ENCODE measurements at regions not wholly inside any gene's neighbourhood (a gene's known extent, or its start where the extent isn't known, plus 50 kb on each side); places are given as distances from the start of the nearest gene placed in this dataset.
"Not testable (repeated sequence)": the region's sequence is repeated elsewhere in the genome, so short reads cannot be mapped to it uniquely, and the experiment has no call there.

GRCh38 chr7:94706996-94707740, 51.2 kb upstream of the SGCE start:
- Histone ChIP-seq H3K79me2 (no peaks in the 10 kb centered on the region), H3K4me2 (no peak overlapping the region), H3K36me3 (replicated peaks; ENCODE audit: insufficient read depth, low read depth) (no peaks in the 10 kb centered on the region), H3K9me2 (replicated peaks; ENCODE audit: insufficient read depth) (no peaks in the 10 kb centered on the region), H3K4me1 (ENCODE audit: insufficient read depth) (peaks cover 3% of the 10 kb centered on the region), H3K27ac (no peak overlapping the region), H3K4me3 (no peak overlapping the region), H3K9me3 (ENCODE audit: low read depth) (no peaks in the 10 kb centered on the region), H4K20me1 (ENCODE audit: insufficient read depth, poor library complexity, severe bottlenecking) (no peaks in the 10 kb centered on the region), H3K27me3 (no peaks in the 10 kb centered on the region), H2AFZ (no peak overlapping the region)
- TF ChIP-seq CTCF (IDR thresholded peaks at IDR 0.05; ENCODE audit: poor library complexity) (no peak), EZH2 (IDR thresholded peaks at IDR 0.05; ENCODE audit: borderline replicate concordance) (no peak), EZH2phosphoT487 (IDR thresholded peaks at IDR 0.05; ENCODE audit: low read depth, severe bottlenecking, unreplicated experiment) (no peak)
- no peak for DNase-seq (ENCODE audit: low spot score)
- WGBS (ENCODE audit: low lambda C conversion rate, missing lambda C conversion rate) = 88% methylated on average over 6 of the region's 6 CpGs

GRCh38 chr7:94710256-94710655, 54.3 kb upstream of the SGCE start:
- Histone ChIP-seq H3K27ac (no peak overlapping the region), H3K79me2 (no peaks in the 10 kb centered on the region), H3K4me3 (no peak overlapping the region), H2AFZ (no peak overlapping the region), H3K36me3 (replicated peaks; ENCODE audit: insufficient read depth, low read depth) (no peaks in the 10 kb centered on the region), H3K4me2 (no peak overlapping the region), H3K4me1 (ENCODE audit: insufficient read depth) (no peaks in the 10 kb centered on the region), H3K9me2 (replicated peaks; ENCODE audit: insufficient read depth) (no peaks in the 10 kb centered on the region), H3K9me3 (ENCODE audit: low read depth) (no peaks in the 10 kb centered on the region), H3K27me3 (no peaks in the 10 kb centered on the region), H4K20me1 (ENCODE audit: insufficient read depth, poor library complexity, severe bottlenecking) (no peaks in the 10 kb centered on the region)
- TF ChIP-seq EZH2 (IDR thresholded peaks at IDR 0.05; ENCODE audit: borderline replicate concordance) (no peak), CTCF (IDR thresholded peaks at IDR 0.05; ENCODE audit: poor library complexity) (no peak), EZH2phosphoT487 (IDR thresholded peaks at IDR 0.05; ENCODE audit: low read depth, severe bottlenecking, unreplicated experiment) (no peak)
- no peak for DNase-seq (ENCODE audit: low spot score)
- 89% methylated on average over 2 of the region's 2 CpGs for WGBS (ENCODE audit: low lambda C conversion rate, missing lambda C conversion rate)

- H3K4me1 ChIP-seq (ENCODE audit: insufficient read depth); H3K9me3 ChIP-seq (ENCODE audit: low read depth); H3K4me2 ChIP-seq; H3K27me3 ChIP-seq; H2AFZ ChIP-seq; H3K79me2 ChIP-seq; DNase-seq (ENCODE audit: low spot score); H3K9me2 ChIP-seq (replicated peaks; ENCODE audit: insufficient read depth); H4K20me1 ChIP-seq (ENCODE audit: insufficient read depth, poor library complexity, severe bottlenecking); H3K36me3 ChIP-seq (replicated peaks; ENCODE audit: insufficient read depth, low read depth); H3K4me3 ChIP-seq; H3K27ac ChIP-seq: not testable (repeated sequence)
- WGBS (ENCODE audit: low lambda C conversion rate, missing lambda C conversion rate) = 96% methylated on average over 8 of the region's 8 CpGs
Measured at GRCh38 chr7:94722360-94722759, 66.4 kb upstream of the SGCE start.

- not testable (repeated sequence) for H3K9me2 ChIP-seq (replicated peaks; ENCODE audit: insufficient read depth); H3K36me3 ChIP-seq (replicated peaks; ENCODE audit: insufficient read depth, low read depth); H3K4me2 ChIP-seq; H2AFZ ChIP-seq; H3K27ac ChIP-seq; H3K4me3 ChIP-seq; H3K79me2 ChIP-seq; H3K27me3 ChIP-seq; H3K9me3 ChIP-seq (ENCODE audit: low read depth); DNase-seq (ENCODE audit: low spot score); H3K4me1 ChIP-seq (ENCODE audit: insufficient read depth); H4K20me1 ChIP-seq (ENCODE audit: insufficient read depth, poor library complexity, severe bottlenecking)
- 96% methylated on average over 3 of the region's 3 CpGs for WGBS (ENCODE audit: low lambda C conversion rate, missing lambda C conversion rate)
Measured at GRCh38 chr7:94728893-94729292, 73.0 kb upstream of the SGCE start.
